GM23338 (cell line): ENCODE measurements at regions not wholly inside any gene's neighbourhood (a gene's known extent, or its start where the extent isn't known, plus 50 kb on each side); places are given as distances from the start of the nearest gene placed in this dataset.
"Not testable (repeated sequence)": the region's sequence is repeated elsewhere in the genome, so short reads cannot be mapped to it uniquely, and the experiment has no call there.

Experiments
- CREB1 ChIP-seq: fragments of 250-450 bp; sonication (Bioruptor Pico); IDR thresholded peaks from 2 replicates; pipeline ENCODE4 v1.5.0; 2020; ENCODE audit warnings: low read depth, mild to moderate bottlenecking, moderate library complexity
- EZH2 ChIP-seq: fragments of 200-600 bp; sonication (generic); IDR thresholded peaks from one replicate; pipeline ENCODE4 v1.8.0; 2017; ENCODE audit warnings: antibody characterized with exemption, mild to moderate bottlenecking, low read depth; ENCODE audit not compliant: unreplicated experiment
- EZH2phosphoT487 ChIP-seq: fragments of 200-600 bp; sonication (generic); IDR thresholded peaks from one replicate; pipeline ENCODE4 v1.8.1; 2018; ENCODE audit warnings: antibody characterized with exemption; ENCODE audit not compliant: unreplicated experiment
- JUNB ChIP-seq: IDR thresholded peaks from one replicate; pipeline ENCODE4 v1.6.1; 2016; ENCODE audit warnings: antibody characterized with exemption; ENCODE audit not compliant: unreplicated experiment
- POLR2AphosphoS5 ChIP-seq: IDR thresholded peaks from 2 replicates; pipeline ENCODE4 v1.6.1; 2016; ENCODE audit warnings: antibody characterized with exemption, low read depth
- ZNF331 ChIP-seq: fragments of 250-450 bp; sonication (Bioruptor Pico); IDR thresholded peaks from 2 replicates; pipeline ENCODE4 v1.5.0; 2020; ENCODE audit warnings: low read depth, mild to moderate bottlenecking, moderate library complexity
- TF ChIP-seq, protein P1 (sequence below), 2 experiments: fragments of 200-600 bp in 1 of 2; sonication (generic) in 1 of 2; conservative IDR thresholded peaks; 2 replicates each; pipeline versions ENCODE4 v1.5.1 to v1.6.1; 2016 to 2017; ENCODE audit warnings: antibody characterized with exemption in 2 of 2, low read depth in 2 of 2, mild to moderate bottlenecking in 2 of 2, moderate library complexity in 1 of 2
- TF ChIP-seq, protein P2 (sequence below): IDR thresholded peaks from one replicate; pipeline ENCODE4 v1.6.1; 2018; ENCODE audit warnings: antibody characterized with exemption; ENCODE audit not compliant: unreplicated experiment
- TF ChIP-seq, protein P3 (sequence below): IDR thresholded peaks from 2 replicates; pipeline ENCODE4 v1.6.1; 2016; ENCODE audit warnings: antibody characterized with exemption

DNA sequence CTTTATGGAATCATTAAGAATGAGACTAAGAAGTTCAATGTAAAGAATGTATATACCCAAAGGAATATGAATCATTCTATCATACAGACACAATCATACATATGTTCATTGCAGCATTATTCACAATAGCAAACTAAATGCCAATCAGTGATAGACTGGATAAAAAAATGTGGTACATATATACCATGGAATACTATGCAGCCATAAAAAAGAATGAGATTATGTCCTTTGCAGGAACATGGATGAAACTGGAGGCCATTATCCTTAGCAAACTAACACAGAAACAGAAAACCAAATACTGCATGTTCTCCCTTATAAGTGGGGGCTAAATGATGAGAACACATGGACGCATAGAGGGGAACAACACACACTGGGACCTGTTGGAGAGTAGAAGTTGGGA, 110.2 kb downstream of the GATA3 start:
- not testable (repeated sequence) for TF ChIP-seq EZH2; POLR2AphosphoS5; EZH2phosphoT487; CREB1 (CRISPR knock-in tag); ZNF331 (CRISPR knock-in tag); JUNB
- TF ChIP-seq, protein P1, sequence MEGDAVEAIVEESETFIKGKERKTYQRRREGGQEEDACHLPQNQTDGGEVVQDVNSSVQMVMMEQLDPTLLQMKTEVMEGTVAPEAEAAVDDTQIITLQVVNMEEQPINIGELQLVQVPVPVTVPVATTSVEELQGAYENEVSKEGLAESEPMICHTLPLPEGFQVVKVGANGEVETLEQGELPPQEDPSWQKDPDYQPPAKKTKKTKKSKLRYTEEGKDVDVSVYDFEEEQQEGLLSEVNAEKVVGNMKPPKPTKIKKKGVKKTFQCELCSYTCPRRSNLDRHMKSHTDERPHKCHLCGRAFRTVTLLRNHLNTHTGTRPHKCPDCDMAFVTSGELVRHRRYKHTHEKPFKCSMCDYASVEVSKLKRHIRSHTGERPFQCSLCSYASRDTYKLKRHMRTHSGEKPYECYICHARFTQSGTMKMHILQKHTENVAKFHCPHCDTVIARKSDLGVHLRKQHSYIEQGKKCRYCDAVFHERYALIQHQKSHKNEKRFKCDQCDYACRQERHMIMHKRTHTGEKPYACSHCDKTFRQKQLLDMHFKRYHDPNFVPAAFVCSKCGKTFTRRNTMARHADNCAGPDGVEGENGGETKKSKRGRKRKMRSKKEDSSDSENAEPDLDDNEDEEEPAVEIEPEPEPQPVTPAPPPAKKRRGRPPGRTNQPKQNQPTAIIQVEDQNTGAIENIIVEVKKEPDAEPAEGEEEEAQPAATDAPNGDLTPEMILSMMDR (conservative IDR thresholded peaks at IDR 0.05; ENCODE audit: low read depth in 2 of 2) = not testable (repeated sequence)
- TF ChIP-seq, protein P2, sequence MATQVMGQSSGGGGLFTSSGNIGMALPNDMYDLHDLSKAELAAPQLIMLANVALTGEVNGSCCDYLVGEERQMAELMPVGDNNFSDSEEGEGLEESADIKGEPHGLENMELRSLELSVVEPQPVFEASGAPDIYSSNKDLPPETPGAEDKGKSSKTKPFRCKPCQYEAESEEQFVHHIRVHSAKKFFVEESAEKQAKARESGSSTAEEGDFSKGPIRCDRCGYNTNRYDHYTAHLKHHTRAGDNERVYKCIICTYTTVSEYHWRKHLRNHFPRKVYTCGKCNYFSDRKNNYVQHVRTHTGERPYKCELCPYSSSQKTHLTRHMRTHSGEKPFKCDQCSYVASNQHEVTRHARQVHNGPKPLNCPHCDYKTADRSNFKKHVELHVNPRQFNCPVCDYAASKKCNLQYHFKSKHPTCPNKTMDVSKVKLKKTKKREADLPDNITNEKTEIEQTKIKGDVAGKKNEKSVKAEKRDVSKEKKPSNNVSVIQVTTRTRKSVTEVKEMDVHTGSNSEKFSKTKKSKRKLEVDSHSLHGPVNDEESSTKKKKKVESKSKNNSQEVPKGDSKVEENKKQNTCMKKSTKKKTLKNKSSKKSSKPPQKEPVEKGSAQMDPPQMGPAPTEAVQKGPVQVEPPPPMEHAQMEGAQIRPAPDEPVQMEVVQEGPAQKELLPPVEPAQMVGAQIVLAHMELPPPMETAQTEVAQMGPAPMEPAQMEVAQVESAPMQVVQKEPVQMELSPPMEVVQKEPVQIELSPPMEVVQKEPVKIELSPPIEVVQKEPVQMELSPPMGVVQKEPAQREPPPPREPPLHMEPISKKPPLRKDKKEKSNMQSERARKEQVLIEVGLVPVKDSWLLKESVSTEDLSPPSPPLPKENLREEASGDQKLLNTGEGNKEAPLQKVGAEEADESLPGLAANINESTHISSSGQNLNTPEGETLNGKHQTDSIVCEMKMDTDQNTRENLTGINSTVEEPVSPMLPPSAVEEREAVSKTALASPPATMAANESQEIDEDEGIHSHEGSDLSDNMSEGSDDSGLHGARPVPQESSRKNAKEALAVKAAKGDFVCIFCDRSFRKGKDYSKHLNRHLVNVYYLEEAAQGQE = not testable (repeated sequence)
- TF ChIP-seq, protein P3, sequence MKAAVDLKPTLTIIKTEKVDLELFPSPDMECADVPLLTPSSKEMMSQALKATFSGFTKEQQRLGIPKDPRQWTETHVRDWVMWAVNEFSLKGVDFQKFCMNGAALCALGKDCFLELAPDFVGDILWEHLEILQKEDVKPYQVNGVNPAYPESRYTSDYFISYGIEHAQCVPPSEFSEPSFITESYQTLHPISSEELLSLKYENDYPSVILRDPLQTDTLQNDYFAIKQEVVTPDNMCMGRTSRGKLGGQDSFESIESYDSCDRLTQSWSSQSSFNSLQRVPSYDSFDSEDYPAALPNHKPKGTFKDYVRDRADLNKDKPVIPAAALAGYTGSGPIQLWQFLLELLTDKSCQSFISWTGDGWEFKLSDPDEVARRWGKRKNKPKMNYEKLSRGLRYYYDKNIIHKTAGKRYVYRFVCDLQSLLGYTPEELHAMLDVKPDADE = not testable (repeated sequence)
